Endothelial cell (in vitro differentiated cells): ENCODE measurements at regions not wholly inside any gene's neighbourhood (a gene's known extent, or its start where the extent isn't known, plus 50 kb on each side); places are given as distances from the start of the nearest gene placed in this dataset.

Source experiments
- DNase-seq: peaks from one replicate; pipeline ENCODE4 v3.0.0; 2021; ENCODE audit warnings: low spot score
- H3K27ac Mint-ChIP-seq: one replicate; pipeline ENCODE4 v1.8.0; 2021; ENCODE audit warnings: mixed read lengths, inconsistent platforms; ENCODE audit not compliant: unreplicated experiment
- H3K27me3 Mint-ChIP-seq: one replicate; pipeline ENCODE4 v1.8.0; 2021; ENCODE audit warnings: mild to moderate bottlenecking, moderate library complexity, mixed read lengths, inconsistent platforms; ENCODE audit not compliant: unreplicated experiment
- H3K36me3 Mint-ChIP-seq: one replicate; pipeline ENCODE4 v1.8.0; 2021; ENCODE audit warnings: mild to moderate bottlenecking, low read depth, mixed read lengths, inconsistent platforms; ENCODE audit not compliant: unreplicated experiment
- H3K4me1 Mint-ChIP-seq: one replicate; pipeline ENCODE4 v1.8.0; 2021; ENCODE audit warnings: mild to moderate bottlenecking, mixed read lengths, inconsistent platforms; ENCODE audit not compliant: unreplicated experiment
- H3K4me3 Mint-ChIP-seq: one replicate; pipeline ENCODE4 v1.8.0; 2021; ENCODE audit warnings: mild to moderate bottlenecking, mixed read lengths, inconsistent platforms; ENCODE audit not compliant: unreplicated experiment
- H3K9me3 Mint-ChIP-seq: one replicate; pipeline ENCODE4 v1.8.0; 2021; ENCODE audit warnings: mixed read lengths, inconsistent platforms; ENCODE audit not compliant: unreplicated experiment
- CTCF ChIP-seq: fragments of 200-600 bp; sonication (generic); IDR thresholded peaks from one replicate; pipeline ENCODE4 v1.5.0; 2021; ENCODE audit warnings: antibody characterized with exemption; ENCODE audit not compliant: unreplicated experiment

DNA sequence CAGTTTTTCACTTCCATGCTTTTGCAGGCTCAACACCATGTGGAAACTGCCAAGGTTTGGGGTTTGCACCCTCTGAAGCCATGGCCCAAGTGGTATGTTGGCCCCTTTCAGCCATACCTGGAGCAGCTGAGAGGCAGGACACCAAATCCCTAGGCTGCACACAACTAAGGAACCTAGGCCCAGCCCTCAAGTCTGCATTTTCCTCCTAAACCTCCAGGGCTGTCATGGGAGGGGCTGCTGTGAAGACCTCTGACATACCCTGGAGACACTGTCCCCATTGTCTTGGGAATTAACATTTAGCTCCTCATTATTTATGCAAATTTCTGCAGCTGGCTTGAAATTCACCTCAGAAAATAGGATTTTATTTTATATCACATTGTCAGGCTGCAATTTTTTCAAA, 856.1 kb downstream of the TECRL start:
- TF ChIP-seq CTCF: no peak
- DNase-seq: no peak
- H3K36me3 Mint-ChIP-seq: no peaks in the 10 kb centered on the region
- H3K9me3 Mint-ChIP-seq: no peaks in the 10 kb centered on the region
- H3K27ac Mint-ChIP-seq: no peak overlapping the region
- H3K4me1 Mint-ChIP-seq: no peaks in the 10 kb centered on the region
- H3K27me3 Mint-ChIP-seq: no peaks in the 10 kb centered on the region
- H3K4me3 Mint-ChIP-seq: no peak overlapping the region

GRCh38 chr4:63541828-63542227, 867.4 kb downstream of the TECRL start:
- Mint-ChIP-seq H3K9me3 (no peaks in the 10 kb centered on the region), H3K4me3 (no peak overlapping the region), H3K36me3 (peaks cover 4% of the 10 kb centered on the region), H3K27me3 (no peaks in the 10 kb centered on the region), H3K4me1 (no peaks in the 10 kb centered on the region), H3K27ac (no peak overlapping the region)
- no peak for TF ChIP-seq CTCF
- no peak for DNase-seq

DNA sequence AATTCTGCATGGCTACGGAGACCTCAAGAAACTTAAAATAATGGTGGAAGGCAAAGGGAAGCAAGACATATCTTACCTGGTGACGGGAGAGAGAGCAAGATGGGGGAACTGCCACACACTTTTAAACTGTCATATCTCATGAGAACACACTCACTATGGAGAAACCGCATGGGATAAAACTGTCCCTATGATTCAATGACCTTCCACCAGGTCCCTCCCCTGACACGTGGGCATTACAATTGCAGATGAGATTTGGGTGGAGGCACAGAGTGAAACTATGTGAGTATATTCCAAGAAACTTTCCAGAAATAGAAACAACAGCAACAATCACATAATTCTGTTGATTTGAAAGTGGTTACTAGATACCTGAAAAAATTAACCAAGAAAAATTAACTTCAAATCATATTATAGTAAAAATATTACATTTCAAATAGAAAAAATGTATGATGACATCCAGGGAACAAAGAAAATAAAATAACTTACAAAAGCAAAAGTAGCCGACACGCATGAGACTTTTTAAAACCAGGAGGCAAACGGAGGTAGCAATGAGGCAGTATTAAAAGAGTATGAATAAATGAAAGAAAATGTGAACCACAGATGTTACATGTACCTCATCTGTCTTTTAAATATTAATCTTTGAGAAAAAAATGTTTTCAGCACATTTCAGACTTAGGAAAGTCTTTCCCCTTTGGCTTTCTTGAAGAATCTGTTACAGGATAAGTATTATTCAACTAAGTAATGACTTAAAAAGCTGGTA, 879.5 kb downstream of the TECRL start:
- no peaks in the 10 kb centered on the region for H3K36me3 Mint-ChIP-seq
- DNase-seq: no peak
- H3K4me3 Mint-ChIP-seq: no peak overlapping the region
- TF ChIP-seq CTCF: no peak
- no peaks in the 10 kb centered on the region for H3K27me3 Mint-ChIP-seq
- no peaks in the 10 kb centered on the region for H3K4me1 Mint-ChIP-seq
- H3K27ac Mint-ChIP-seq: no peak overlapping the region
- no peaks in the 10 kb centered on the region for H3K9me3 Mint-ChIP-seq

- no peaks in the 10 kb centered on the region for H3K9me3 Mint-ChIP-seq
- no peaks in the 10 kb centered on the region for H3K4me1 Mint-ChIP-seq
- H3K27ac Mint-ChIP-seq: no peak overlapping the region
- no peak overlapping the region for H3K4me3 Mint-ChIP-seq
- H3K27me3 Mint-ChIP-seq: no peaks in the 10 kb centered on the region
- no peaks in the 10 kb centered on the region for H3K36me3 Mint-ChIP-seq
- no peak for TF ChIP-seq CTCF
- no peak for DNase-seq
These were observed 880.8 kb downstream of the TECRL start for GRCh38 chr4:63528256-63528991.

DNA sequence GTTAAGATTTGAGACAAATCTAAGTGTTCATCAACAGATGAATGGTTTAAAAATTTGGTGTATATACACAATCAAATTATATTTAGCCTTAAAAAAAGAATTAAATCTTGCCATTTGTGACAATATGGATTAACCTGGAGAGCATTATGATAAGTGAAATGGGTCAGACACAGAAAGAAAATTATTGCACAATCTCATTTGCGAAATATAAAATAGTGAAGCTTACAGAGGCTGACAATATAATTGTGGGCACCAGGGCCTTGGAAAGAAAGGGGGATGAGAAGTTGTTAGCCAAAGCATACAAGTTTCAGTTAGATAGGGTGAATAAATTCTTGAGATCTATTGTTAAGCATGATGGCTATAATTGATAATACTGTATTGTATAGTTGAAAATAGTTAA, 883.0 kb downstream of the TECRL start:
- no peak for DNase-seq
- H3K27ac Mint-ChIP-seq: no peak overlapping the region
- H3K36me3 Mint-ChIP-seq: peaks cover 5% of the 10 kb centered on the region
- no peak overlapping the region for H3K4me3 Mint-ChIP-seq
- TF ChIP-seq CTCF: no peak
- no peaks in the 10 kb centered on the region for H3K4me1 Mint-ChIP-seq
- H3K27me3 Mint-ChIP-seq: peaks cover 2% of the 10 kb centered on the region
- peaks cover 6% of the 10 kb centered on the region for H3K9me3 Mint-ChIP-seq
